HepG2 (cell line): ENCODE measurements at regions not wholly inside any gene's neighbourhood (a gene's known extent, or its start where the extent isn't known, plus 50 kb on each side); places are given as distances from the start of the nearest gene placed in this dataset.

Experiments
- ATF7 ChIP-seq, 2 experiments: fragments of 450-650 bp in 1 of 2; sonication (generic) in 1 of 2; formaldehyde crosslinking in 1 of 2; IDR thresholded peaks; 2 replicates each; pipeline versions ENCODE4 v1.4.0 to v1.6.1; 2016 to 2020; ENCODE audit warnings: antibody characterized with exemption in 1 of 2, mild to moderate bottlenecking in 1 of 2, missing genetic modification reagents in 1 of 2
- ETV6 ChIP-seq: sonication (generic); formaldehyde crosslinking; conservative IDR thresholded peaks from 2 replicates; pipeline ENCODE4 v1.4.0; 2020; ENCODE audit warnings: missing genetic modification reagents
- ISL2 ChIP-seq: sonication (generic); formaldehyde crosslinking; IDR thresholded peaks from 2 replicates; pipeline ENCODE4 v1.5.0; 2020; ENCODE audit warnings: missing genetic modification reagents
- MXI1 ChIP-seq: IDR thresholded peaks from 3 replicates; pipeline ENCODE4 v1.6.1; 2012; ENCODE audit warnings: low read depth, low read length, inconsistent platforms, borderline replicate concordance
- NFE2L1 ChIP-seq: sonication (generic); formaldehyde crosslinking; IDR thresholded peaks from 2 replicates; pipeline ENCODE4 v1.4.0; 2020; ENCODE audit warnings: missing genetic modification reagents, mild to moderate bottlenecking, borderline replicate concordance
- NFRKB ChIP-seq: fragments of 450-650 bp; IDR thresholded peaks from 2 replicates; pipeline ENCODE4 v1.6.1; 2017
- NR1H2 ChIP-seq: sonication (generic); formaldehyde crosslinking; IDR thresholded peaks from 2 replicates; pipeline ENCODE4 v1.8.1; 2022; ENCODE audit warnings: low read depth, missing genetic modification reagents, borderline replicate concordance
- RXRB ChIP-seq: IDR thresholded peaks from 2 replicates; pipeline ENCODE4 v1.6.1; 2016; ENCODE audit warnings: borderline replicate concordance, missing genetic modification reagents, missing compliant biosample characterization
- SIN3A ChIP-seq: IDR thresholded peaks from 2 replicates; pipeline ENCODE4 v1.6.1; 2011; ENCODE audit warnings: low read depth, mild to moderate bottlenecking, control low read depth, low read length, borderline replicate concordance
- YY1 ChIP-seq: IDR thresholded peaks from 2 replicates; pipeline ENCODE4 v1.6.1; 2011; ENCODE audit warnings: low read length, low read depth, moderate library complexity, mild to moderate bottlenecking; ENCODE audit not compliant: insufficient read depth, insufficient replicate concordance
- ZNF282 ChIP-seq: fragments of 450-650 bp; IDR thresholded peaks from 2 replicates; pipeline ENCODE4 v1.6.1; 2018; ENCODE audit not compliant: partially characterized antibody
- TF ChIP-seq, protein P1 (sequence below): sonication (generic); formaldehyde crosslinking; IDR thresholded peaks from 2 replicates; pipeline ENCODE4 v1.4.0; 2020; ENCODE audit warnings: mild to moderate bottlenecking, missing genetic modification reagents
- TF ChIP-seq, protein P2 (sequence below): sonication (generic); formaldehyde crosslinking; IDR thresholded peaks from 2 replicates; pipeline ENCODE4 v1.4.0; 2020; ENCODE audit warnings: missing genetic modification reagents, mild to moderate bottlenecking, borderline replicate concordance
- TF ChIP-seq, protein P3 (sequence below): sonication (generic); formaldehyde crosslinking; IDR thresholded peaks from 2 replicates; pipeline ENCODE4 v1.5.1; 2020; ENCODE audit warnings: missing genetic modification reagents, mild to moderate bottlenecking, borderline replicate concordance
- TF ChIP-seq, protein P4 (sequence below), 2 experiments: sonication (generic) in 1 of 2; formaldehyde crosslinking in 1 of 2; IDR thresholded peaks; 2 replicates each; pipeline versions ENCODE4 v1.4.0 to v1.6.1; 2016 to 2020; ENCODE audit warnings: borderline replicate concordance in 1 of 2, low read depth in 1 of 2, mild to moderate bottlenecking in 1 of 2, missing genetic modification reagents in 1 of 2
- TF ChIP-seq, protein P5 (sequence below): sonication (generic); formaldehyde crosslinking; IDR thresholded peaks from 2 replicates; pipeline ENCODE4 v1.4.0; 2020; ENCODE audit warnings: mild to moderate bottlenecking, missing genetic modification reagents, borderline replicate concordance
- TF ChIP-seq, protein P6 (sequence below): sonication (generic); formaldehyde crosslinking; IDR thresholded peaks from 2 replicates; pipeline ENCODE4 v1.4.0; 2020; ENCODE audit warnings: mild to moderate bottlenecking, low read depth, missing genetic modification reagents

DNA sequence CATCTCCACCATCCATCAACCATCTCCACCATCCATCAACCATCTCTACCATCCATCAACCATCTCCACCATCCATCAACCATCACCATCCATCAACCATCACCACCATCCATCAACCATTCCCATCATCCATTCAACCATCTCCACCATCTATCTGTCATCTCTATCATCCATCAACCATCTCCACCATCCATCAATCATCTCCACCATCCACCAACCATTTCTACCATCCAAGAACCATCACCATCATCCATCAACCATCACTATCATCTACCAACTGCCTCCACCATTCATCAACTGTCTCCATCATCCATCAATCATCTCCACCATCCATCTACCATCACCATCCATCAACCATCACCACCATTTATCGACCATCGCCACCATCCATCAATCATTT lies 78.8 kb upstream of the CDH4 start (continued):
- TF ChIP-seq, protein P1, sequence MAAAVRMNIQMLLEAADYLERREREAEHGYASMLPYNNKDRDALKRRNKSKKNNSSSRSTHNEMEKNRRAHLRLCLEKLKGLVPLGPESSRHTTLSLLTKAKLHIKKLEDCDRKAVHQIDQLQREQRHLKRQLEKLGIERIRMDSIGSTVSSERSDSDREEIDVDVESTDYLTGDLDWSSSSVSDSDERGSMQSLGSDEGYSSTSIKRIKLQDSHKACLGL (CRISPR knock-in tag): no peak
- TF ChIP-seq, protein P2, sequence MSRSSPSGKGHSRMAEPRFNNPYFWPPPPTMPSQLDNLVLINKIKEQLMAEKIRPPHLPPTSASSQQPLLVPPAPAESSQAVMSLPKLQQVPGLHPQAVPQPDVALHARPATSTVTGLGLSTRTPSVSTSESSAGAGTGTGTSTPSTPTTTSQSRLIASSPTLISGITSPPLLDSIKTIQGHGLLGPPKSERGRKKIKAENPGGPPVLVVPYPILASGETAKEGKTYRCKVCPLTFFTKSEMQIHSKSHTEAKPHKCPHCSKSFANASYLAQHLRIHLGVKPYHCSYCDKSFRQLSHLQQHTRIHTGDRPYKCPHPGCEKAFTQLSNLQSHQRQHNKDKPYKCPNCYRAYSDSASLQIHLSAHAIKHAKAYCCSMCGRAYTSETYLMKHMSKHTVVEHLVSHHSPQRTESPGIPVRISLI (CRISPR knock-in tag): no peak
- TF ChIP-seq ETV6 (CRISPR knock-in tag) (no peak), YY1 (no peak), NFE2L1 (no peak), ISL2 (no peak), ZNF282 (peak; percentile 46), NFRKB (0 out of 2 replicates have a peak, but pooled peaks have one; percentile 37), ATF7 (IDR thresholded peaks at IDR 0.05) (peak; percentile 21; the same call in 1 of the 2 replicates), ATF7 (CRISPR knock-in tag; IDR thresholded peaks at IDR 0.05) (no peak), NR1H2 (CRISPR knock-in tag) (no peak), RXRB (CRISPR knock-in tag) (no peak), SIN3A (no peak), MXI1 (no peak)
- TF ChIP-seq, protein P3, sequence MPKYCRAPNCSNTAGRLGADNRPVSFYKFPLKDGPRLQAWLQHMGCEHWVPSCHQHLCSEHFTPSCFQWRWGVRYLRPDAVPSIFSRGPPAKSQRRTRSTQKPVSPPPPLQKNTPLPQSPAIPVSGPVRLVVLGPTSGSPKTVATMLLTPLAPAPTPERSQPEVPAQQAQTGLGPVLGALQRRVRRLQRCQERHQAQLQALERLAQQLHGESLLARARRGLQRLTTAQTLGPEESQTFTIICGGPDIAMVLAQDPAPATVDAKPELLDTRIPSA: no peak
- TF ChIP-seq, protein P4, sequence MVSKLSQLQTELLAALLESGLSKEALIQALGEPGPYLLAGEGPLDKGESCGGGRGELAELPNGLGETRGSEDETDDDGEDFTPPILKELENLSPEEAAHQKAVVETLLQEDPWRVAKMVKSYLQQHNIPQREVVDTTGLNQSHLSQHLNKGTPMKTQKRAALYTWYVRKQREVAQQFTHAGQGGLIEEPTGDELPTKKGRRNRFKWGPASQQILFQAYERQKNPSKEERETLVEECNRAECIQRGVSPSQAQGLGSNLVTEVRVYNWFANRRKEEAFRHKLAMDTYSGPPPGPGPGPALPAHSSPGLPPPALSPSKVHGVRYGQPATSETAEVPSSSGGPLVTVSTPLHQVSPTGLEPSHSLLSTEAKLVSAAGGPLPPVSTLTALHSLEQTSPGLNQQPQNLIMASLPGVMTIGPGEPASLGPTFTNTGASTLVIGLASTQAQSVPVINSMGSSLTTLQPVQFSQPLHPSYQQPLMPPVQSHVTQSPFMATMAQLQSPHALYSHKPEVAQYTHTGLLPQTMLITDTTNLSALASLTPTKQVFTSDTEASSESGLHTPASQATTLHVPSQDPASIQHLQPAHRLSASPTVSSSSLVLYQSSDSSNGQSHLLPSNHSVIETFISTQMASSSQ (IDR thresholded peaks at IDR 0.05; ENCODE audit: low read depth): no peak
- TF ChIP-seq, protein P4 (CRISPR knock-in tag; IDR thresholded peaks at IDR 0.05; ENCODE audit: borderline replicate concordance): no peak
- TF ChIP-seq, protein P5, sequence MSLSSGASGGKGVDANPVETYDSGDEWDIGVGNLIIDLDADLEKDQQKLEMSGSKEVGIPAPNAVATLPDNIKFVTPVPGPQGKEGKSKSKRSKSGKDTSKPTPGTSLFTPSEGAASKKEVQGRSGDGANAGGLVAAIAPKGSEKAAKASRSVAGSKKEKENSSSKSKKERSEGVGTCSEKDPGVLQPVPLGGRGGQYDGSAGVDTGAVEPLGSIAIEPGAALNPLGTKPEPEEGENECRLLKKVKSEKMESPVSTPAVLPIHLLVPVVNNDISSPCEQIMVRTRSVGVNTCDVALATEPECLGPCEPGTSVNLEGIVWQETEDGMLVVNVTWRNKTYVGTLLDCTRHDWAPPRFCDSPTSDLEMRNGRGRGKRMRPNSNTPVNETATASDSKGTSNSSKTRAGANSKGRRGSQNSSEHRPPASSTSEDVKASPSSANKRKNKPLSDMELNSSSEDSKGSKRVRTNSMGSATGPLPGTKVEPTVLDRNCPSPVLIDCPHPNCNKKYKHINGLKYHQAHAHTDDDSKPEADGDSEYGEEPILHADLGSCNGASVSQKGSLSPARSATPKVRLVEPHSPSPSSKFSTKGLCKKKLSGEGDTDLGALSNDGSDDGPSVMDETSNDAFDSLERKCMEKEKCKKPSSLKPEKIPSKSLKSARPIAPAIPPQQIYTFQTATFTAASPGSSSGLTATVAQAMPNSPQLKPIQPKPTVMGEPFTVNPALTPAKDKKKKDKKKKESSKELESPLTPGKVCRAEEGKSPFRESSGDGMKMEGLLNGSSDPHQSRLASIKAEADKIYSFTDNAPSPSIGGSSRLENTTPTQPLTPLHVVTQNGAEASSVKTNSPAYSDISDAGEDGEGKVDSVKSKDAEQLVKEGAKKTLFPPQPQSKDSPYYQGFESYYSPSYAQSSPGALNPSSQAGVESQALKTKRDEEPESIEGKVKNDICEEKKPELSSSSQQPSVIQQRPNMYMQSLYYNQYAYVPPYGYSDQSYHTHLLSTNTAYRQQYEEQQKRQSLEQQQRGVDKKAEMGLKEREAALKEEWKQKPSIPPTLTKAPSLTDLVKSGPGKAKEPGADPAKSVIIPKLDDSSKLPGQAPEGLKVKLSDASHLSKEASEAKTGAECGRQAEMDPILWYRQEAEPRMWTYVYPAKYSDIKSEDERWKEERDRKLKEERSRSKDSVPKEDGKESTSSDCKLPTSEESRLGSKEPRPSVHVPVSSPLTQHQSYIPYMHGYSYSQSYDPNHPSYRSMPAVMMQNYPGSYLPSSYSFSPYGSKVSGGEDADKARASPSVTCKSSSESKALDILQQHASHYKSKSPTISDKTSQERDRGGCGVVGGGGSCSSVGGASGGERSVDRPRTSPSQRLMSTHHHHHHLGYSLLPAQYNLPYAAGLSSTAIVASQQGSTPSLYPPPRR: no peak
- TF ChIP-seq, protein P6, sequence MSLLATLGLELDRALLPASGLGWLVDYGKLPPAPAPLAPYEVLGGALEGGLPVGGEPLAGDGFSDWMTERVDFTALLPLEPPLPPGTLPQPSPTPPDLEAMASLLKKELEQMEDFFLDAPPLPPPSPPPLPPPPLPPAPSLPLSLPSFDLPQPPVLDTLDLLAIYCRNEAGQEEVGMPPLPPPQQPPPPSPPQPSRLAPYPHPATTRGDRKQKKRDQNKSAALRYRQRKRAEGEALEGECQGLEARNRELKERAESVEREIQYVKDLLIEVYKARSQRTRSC (CRISPR knock-in tag): no peak
